LNCAP (cell line): ENCODE measurements at regions not wholly inside any gene's neighbourhood (a gene's known extent, or its start where the extent isn't known, plus 50 kb on each side); places are given as distances from the start of the nearest gene placed in this dataset.

Source experiments
- CTCF ChIP-seq: fragments of 450-650 bp; IDR thresholded peaks from 2 replicates; pipeline ENCODE4 v1.5.1; 2017; ENCODE audit warnings: mild to moderate bottlenecking

- TF ChIP-seq CTCF, result no peak
Measured at GRCh38 chr12:39124768-39125167, 219.4 kb upstream of the CPNE8 start.

GRCh38 chr12:39123580-39124253, 218.3 kb upstream of the CPNE8 start:
- TF ChIP-seq CTCF, result no peak

GRCh38 chr12:39122562-39123204, 217.3 kb upstream of the CPNE8 start:
- no peak for TF ChIP-seq CTCF

GRCh38 chr12:39116861-39117260, 211.5 kb upstream of the CPNE8 start:
- no peak for TF ChIP-seq CTCF

- TF ChIP-seq CTCF, result no peak
Measured at GRCh38 chr12:39112064-39112463, 206.7 kb upstream of the CPNE8 start.

GRCh38 chr12:39105111-39105510, 199.7 kb upstream of the CPNE8 start:
- no peak for TF ChIP-seq CTCF

GRCh38 chr12:39103552-39104165, 198.3 kb upstream of the CPNE8 start:
- TF ChIP-seq CTCF, result peak; percentile 80
